ENCODE measurements at regions not wholly inside any gene's neighbourhood (a gene's known extent, or its start where the extent isn't known, plus 50 kb on each side); places are given as distances from the start of the nearest gene placed in this dataset.

GRCh38 chr2:219728991-219729487 is 101.6 kb downstream of the SLC4A3 start:
- Histone ChIP-seq H3K9ac (ENCODE audit: low read length) (no peak overlapping the region), H3K4me3 (ENCODE audit: low read length) (no peak overlapping the region), H3K4me2 (ENCODE audit: low read length) (no peak overlapping the region), H4K20me1 (ENCODE audit: insufficient read depth) (no peaks in the 10 kb centered on the region), H3K27me3 (ENCODE audit: insufficient read depth, low read depth, low read length) (no peaks in the 10 kb centered on the region), H3K9me2 (ENCODE audit: insufficient read depth, low read length) (no peaks in the 10 kb centered on the region), H3K79me2 (replicated peaks; ENCODE audit: insufficient read depth, low read length) (no peaks in the 10 kb centered on the region), H3K9me3 (ENCODE audit: low read length) (no peaks in the 10 kb centered on the region), H3K27ac (ENCODE audit: low read length) (no peak overlapping the region), H3F3A (ENCODE audit: insufficient read depth, low read length, poor library complexity, severe bottlenecking) (no peaks in the 10 kb centered on the region), H3K36me3 (ENCODE audit: insufficient read depth, low read length) (no peaks in the 10 kb centered on the region), H2AFZ (ENCODE audit: low read depth, low read length) (no peak overlapping the region)
- TF ChIP-seq EZH2 (IDR thresholded peaks at IDR 0.05; ENCODE audit: borderline replicate concordance, insufficient read depth, low read length, poor library complexity, severe bottlenecking) (no peak), TAF1 (IDR thresholded peaks at IDR 0.05; ENCODE audit: low read depth) (no peak), SMC3 (conservative IDR thresholded peaks at IDR 0.05; ENCODE audit: poor library complexity) (no peak), REST (IDR thresholded peaks at IDR 0.05; ENCODE audit: borderline replicate concordance) (no peak), RAD21 (conservative IDR thresholded peaks at IDR 0.05) (no peak), EP300 (conservative IDR thresholded peaks at IDR 0.05; ENCODE audit: poor library complexity, severe bottlenecking) (no peak), POLR2AphosphoS5 (IDR thresholded peaks at IDR 0.05) (no peak), MXI1 (conservative IDR thresholded peaks at IDR 0.05; ENCODE audit: poor library complexity, severe bottlenecking) (no peak)
- TF ChIP-seq, protein P1, sequence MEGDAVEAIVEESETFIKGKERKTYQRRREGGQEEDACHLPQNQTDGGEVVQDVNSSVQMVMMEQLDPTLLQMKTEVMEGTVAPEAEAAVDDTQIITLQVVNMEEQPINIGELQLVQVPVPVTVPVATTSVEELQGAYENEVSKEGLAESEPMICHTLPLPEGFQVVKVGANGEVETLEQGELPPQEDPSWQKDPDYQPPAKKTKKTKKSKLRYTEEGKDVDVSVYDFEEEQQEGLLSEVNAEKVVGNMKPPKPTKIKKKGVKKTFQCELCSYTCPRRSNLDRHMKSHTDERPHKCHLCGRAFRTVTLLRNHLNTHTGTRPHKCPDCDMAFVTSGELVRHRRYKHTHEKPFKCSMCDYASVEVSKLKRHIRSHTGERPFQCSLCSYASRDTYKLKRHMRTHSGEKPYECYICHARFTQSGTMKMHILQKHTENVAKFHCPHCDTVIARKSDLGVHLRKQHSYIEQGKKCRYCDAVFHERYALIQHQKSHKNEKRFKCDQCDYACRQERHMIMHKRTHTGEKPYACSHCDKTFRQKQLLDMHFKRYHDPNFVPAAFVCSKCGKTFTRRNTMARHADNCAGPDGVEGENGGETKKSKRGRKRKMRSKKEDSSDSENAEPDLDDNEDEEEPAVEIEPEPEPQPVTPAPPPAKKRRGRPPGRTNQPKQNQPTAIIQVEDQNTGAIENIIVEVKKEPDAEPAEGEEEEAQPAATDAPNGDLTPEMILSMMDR (IDR thresholded peaks at IDR 0.05; ENCODE audit: poor library complexity, severe bottlenecking), result no peak

DNA sequence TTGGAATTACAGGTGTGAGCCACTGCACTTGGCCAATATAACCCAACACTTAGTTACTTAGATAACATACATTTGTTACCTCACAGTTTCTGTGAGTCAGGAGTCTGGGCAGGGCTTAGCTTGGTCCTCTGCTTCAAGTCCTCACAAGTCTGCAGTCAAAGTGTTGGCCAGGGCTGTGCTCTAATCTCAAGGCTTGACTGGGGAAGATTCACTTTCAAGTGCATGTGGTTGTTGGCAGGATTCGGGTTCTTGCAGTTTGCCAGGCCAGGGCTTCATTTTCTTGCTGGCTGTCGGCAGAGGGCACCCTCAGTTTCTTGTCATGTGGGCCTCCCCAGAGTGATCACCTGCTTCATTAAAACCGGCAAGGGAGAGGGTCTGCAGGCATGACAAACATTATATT is 103.7 kb downstream of the SLC4A3 start:
- no peak overlapping the region for H3K9ac ChIP-seq (ENCODE audit: low read length)
- no peak overlapping the region for H3K4me2 ChIP-seq (ENCODE audit: low read length)
- no peak overlapping the region for H2AFZ ChIP-seq (ENCODE audit: low read depth, low read length)
- no peak for TF ChIP-seq SMC3 (conservative IDR thresholded peaks at IDR 0.05; ENCODE audit: poor library complexity)
- TF ChIP-seq REST (IDR thresholded peaks at IDR 0.05; ENCODE audit: borderline replicate concordance), result no peak
- TF ChIP-seq MXI1 (conservative IDR thresholded peaks at IDR 0.05; ENCODE audit: poor library complexity, severe bottlenecking), result no peak
- TF ChIP-seq, protein P1 (IDR thresholded peaks at IDR 0.05; ENCODE audit: poor library complexity, severe bottlenecking), result no peak
- TF ChIP-seq TAF1 (IDR thresholded peaks at IDR 0.05; ENCODE audit: low read depth), result no peak
- TF ChIP-seq EP300 (conservative IDR thresholded peaks at IDR 0.05; ENCODE audit: poor library complexity, severe bottlenecking), result no peak
- TF ChIP-seq POLR2AphosphoS5 (IDR thresholded peaks at IDR 0.05), result no peak
- no peak for TF ChIP-seq EZH2 (IDR thresholded peaks at IDR 0.05; ENCODE audit: borderline replicate concordance, insufficient read depth, low read length, poor library complexity, severe bottlenecking)
- no peak for TF ChIP-seq RAD21 (conservative IDR thresholded peaks at IDR 0.05)
- H3K27ac ChIP-seq (ENCODE audit: low read length), result no peak overlapping the region
- H3K9me3 ChIP-seq (ENCODE audit: low read length), result no peaks in the 10 kb centered on the region
- no peaks in the 10 kb centered on the region for H3K36me3 ChIP-seq (ENCODE audit: insufficient read depth, low read length)
- no peaks in the 10 kb centered on the region for H3K9me2 ChIP-seq (ENCODE audit: insufficient read depth, low read length)
- H3F3A ChIP-seq (ENCODE audit: insufficient read depth, low read length, poor library complexity, severe bottlenecking), result no peaks in the 10 kb centered on the region
- H3K27me3 ChIP-seq (ENCODE audit: insufficient read depth, low read depth, low read length), result no peaks in the 10 kb centered on the region
- H3K79me2 ChIP-seq (replicated peaks; ENCODE audit: insufficient read depth, low read length), result no peaks in the 10 kb centered on the region
- no peak overlapping the region for H3K4me3 ChIP-seq (ENCODE audit: low read length)
- H4K20me1 ChIP-seq (ENCODE audit: insufficient read depth), result no peaks in the 10 kb centered on the region
